Peyer's patch (tissue), 4 donors: ENCODE measurements at regions not wholly inside any gene's neighbourhood (a gene's known extent, or its start where the extent isn't known, plus 50 kb on each side); places are given as distances from the start of the nearest gene placed in this dataset.

ENCODE experiments used
- DNase-seq, 3 donors: peaks; one replicate each; pipeline ENCODE4 v3.0.0-alpha.2; 2017 to 2019
- H3K27ac ChIP-seq, 4 donors: fragments of 200-600 bp; sonication (generic); one replicate each; pipeline ENCODE4 v1.5.1; 2016 to 2019
- H3K27me3 ChIP-seq, 2 donors: fragments of 200-600 bp; sonication (generic); one replicate each; pipeline ENCODE4 v1.5.1; 2019
- H3K36me3 ChIP-seq, 3 donors: fragments of 200-600 bp; sonication (generic); one replicate each; pipeline ENCODE4 v1.5.1; 2016 to 2019
- H3K4me1 ChIP-seq, 4 donors: fragments of 200-600 bp; sonication (generic); one replicate each; pipeline ENCODE4 v1.5.1; 2016 to 2019
- H3K4me3 ChIP-seq, 4 donors: fragments of 200-600 bp; sonication (generic); 1 replicate in 3 of 4; 2 replicates in 1 of 4; pipeline ENCODE4 v1.5.1; 2016 to 2019; ENCODE audit warnings: mild to moderate bottlenecking in 1 of 4
- H3K9me3 ChIP-seq, 4 donors: fragments of 200-600 bp; sonication (generic); one replicate each; pipeline ENCODE4 v1.5.1; 2016 to 2019; ENCODE audit warnings: mild to moderate bottlenecking in 1 of 4
- CTCF ChIP-seq, 6 experiments: fragments of 450-650 bp in 4 of 6; fragments of 200-600 bp in 2 of 6; sonication (generic) in 1 of 6; IDR thresholded peaks; one replicate each; pipeline ENCODE4 v1.5.1; 2017 to 2019; ENCODE audit warnings: antibody characterized with exemption in 6 of 6, mild to moderate bottlenecking in 3 of 6, moderate library complexity in 1 of 6
- POLR2A ChIP-seq, 2 donors: fragments of 450-650 bp; IDR thresholded peaks; one replicate each; pipeline ENCODE4 v1.5.1; 2017; ENCODE audit warnings: antibody characterized with exemption in 2 of 2, mild to moderate bottlenecking in 2 of 2, moderate library complexity in 2 of 2

GRCh38 chr2:136310797-136311603 is 193.1 kb upstream of the CXCR4 start:
- Histone ChIP-seq H3K36me3 (no peaks in the 10 kb centered on the region), H3K27me3 (no peaks in the 10 kb centered on the region), H3K4me1 (no peaks in the 10 kb centered on the region), H3K4me3 (no peak overlapping the region), H3K27ac (peak overlapping the region in 1 of 4 donors; percentile 18), H3K9me3 (no peaks in the 10 kb centered on the region)
- no peak for TF ChIP-seq CTCF (IDR thresholded peaks at IDR 0.05)
- no peak for TF ChIP-seq POLR2A (IDR thresholded peaks at IDR 0.05)
- DNase-seq: no peak

GRCh38 chr2:136310005-136310495 is 192.1 kb upstream of the CXCR4 start:
- DNase-seq: no peak
- Histone ChIP-seq H3K36me3 (no peaks in the 10 kb centered on the region), H3K4me3 (no peak overlapping the region)

GRCh38 chr2:136308611-136309010 is 190.7 kb upstream of the CXCR4 start:
- Histone ChIP-seq H3K4me3 (no peak overlapping the region), H3K27me3 (no peaks in the 10 kb centered on the region), H3K27ac (no peak overlapping the region), H3K9me3 (no peaks in the 10 kb centered on the region), H3K4me1 (no peaks in the 10 kb centered on the region), H3K36me3 (no peaks in the 10 kb centered on the region)
- TF ChIP-seq POLR2A (IDR thresholded peaks at IDR 0.05) (no peak), CTCF (IDR thresholded peaks at IDR 0.05) (no peak)
- DNase-seq: no peak

More at GRCh38 chr2:136310005-136310495, 192.1 kb upstream of the CXCR4 start:
- H3K27ac ChIP-seq: no peak overlapping the region
- no peaks in the 10 kb centered on the region for H3K9me3 ChIP-seq
- H3K27me3 ChIP-seq: no peaks in the 10 kb centered on the region
- TF ChIP-seq CTCF (IDR thresholded peaks at IDR 0.05) (no peak), POLR2A (IDR thresholded peaks at IDR 0.05) (no peak)
- H3K4me1 ChIP-seq: no peaks in the 10 kb centered on the region

GRCh38 chr2:136306836-136307235 is 188.9 kb upstream of the CXCR4 start:
- Histone ChIP-seq H3K27me3 (no peaks in the 10 kb centered on the region), H3K9me3 (no peaks in the 10 kb centered on the region), H3K4me1 (no peaks in the 10 kb centered on the region), H3K4me3 (no peak overlapping the region), H3K27ac (no peak overlapping the region), H3K36me3 (no peaks in the 10 kb centered on the region)
- no peak for DNase-seq
- TF ChIP-seq POLR2A (IDR thresholded peaks at IDR 0.05): no peak
- TF ChIP-seq CTCF (IDR thresholded peaks at IDR 0.05): no peak

- Histone ChIP-seq H3K4me1 (no peaks in the 10 kb centered on the region), H3K36me3 (no peaks in the 10 kb centered on the region), H3K27ac (no peak overlapping the region), H3K9me3 (no peaks in the 10 kb centered on the region), H3K4me3 (no peak overlapping the region), H3K27me3 (no peaks in the 10 kb centered on the region)
- no peak for TF ChIP-seq POLR2A (IDR thresholded peaks at IDR 0.05)
- TF ChIP-seq CTCF (IDR thresholded peaks at IDR 0.05): no peak
- peak in 1 of 3 donors; percentile 31 for DNase-seq
These were observed 187.7 kb upstream of the CXCR4 start for GRCh38 chr2:136305517-136306192.
